ENCODE measurements at regions not wholly inside any gene's neighbourhood (a gene's known extent, or its start where the extent isn't known, plus 50 kb on each side); places are given as distances from the start of the nearest gene placed in this dataset.
"Not testable (repeated sequence)": the region's sequence is repeated elsewhere in the genome, so short reads cannot be mapped to it uniquely, and the experiment has no call there.

- TF ChIP-seq CTCF (conservative IDR thresholded peaks at IDR 0.05) (no peak), ZFX (IDR thresholded peaks at IDR 0.05) (no peak)
- H3K27ac ChIP-seq = no peak overlapping the region
Observed at GRCh38 chr3:187878772-187879518, 133.7 kb upstream of the BCL6 start.

GRCh38 chr3:187880441-187880840 lies 135.2 kb upstream of the BCL6 start:
- no peak overlapping the region for H3K27ac ChIP-seq
- TF ChIP-seq CTCF (conservative IDR thresholded peaks at IDR 0.05) = no peak
- no peak for TF ChIP-seq ZFX (IDR thresholded peaks at IDR 0.05)

DNA sequence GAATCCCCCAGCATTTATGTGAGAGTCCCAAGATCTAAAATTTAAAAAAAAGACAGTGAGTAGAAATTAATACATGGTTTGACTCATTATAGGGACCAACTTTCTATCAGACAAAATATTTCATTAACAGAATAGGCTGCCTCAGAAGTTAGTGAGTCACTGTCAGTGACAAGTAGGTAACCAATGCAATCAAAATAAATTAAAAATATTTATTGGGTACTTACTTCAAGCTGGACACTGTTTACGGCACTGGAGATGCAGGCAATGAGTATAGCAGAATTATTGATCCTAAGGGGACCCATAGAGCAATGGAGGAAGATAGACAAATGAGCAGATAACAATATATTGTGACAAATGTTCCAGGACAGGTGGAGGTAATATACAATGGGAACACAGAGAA lies 135.6 kb upstream of the BCL6 start:
- no peak for TF ChIP-seq CTCF (conservative IDR thresholded peaks at IDR 0.05)
- TF ChIP-seq ZFX (IDR thresholded peaks at IDR 0.05) = no peak
- H3K27ac ChIP-seq = no peak overlapping the region

GRCh38 chr3:187888701-187889100 lies 143.4 kb upstream of the BCL6 start:
- no peak overlapping the region for H3K27ac ChIP-seq
- TF ChIP-seq CTCF (conservative IDR thresholded peaks at IDR 0.05) (no peak), ZFX (IDR thresholded peaks at IDR 0.05) (no peak)

DNA sequence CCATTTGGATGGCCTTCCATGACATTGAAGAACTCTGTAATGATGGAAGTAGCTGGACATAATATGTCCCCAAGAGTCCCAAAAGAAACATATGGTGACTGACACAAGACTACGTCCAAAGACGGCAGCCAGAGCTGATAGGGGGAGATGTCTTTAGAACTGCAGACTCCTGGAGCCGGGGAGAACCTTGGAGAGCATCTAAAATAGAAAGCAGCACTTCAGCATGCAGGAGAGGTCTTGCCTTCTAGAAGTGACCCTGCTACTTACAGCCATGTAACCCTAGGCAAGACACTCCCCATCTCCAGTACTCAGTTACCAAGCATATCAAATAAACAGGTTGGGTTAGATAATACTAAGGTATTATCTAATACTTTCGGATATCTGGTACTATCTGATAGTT lies 143.8 kb upstream of the BCL6 start:
- TF ChIP-seq CTCF (conservative IDR thresholded peaks at IDR 0.05) (no peak), ZFX (IDR thresholded peaks at IDR 0.05) (no peak)
- no peak overlapping the region for H3K27ac ChIP-seq

GRCh38 chr3:187889601-187890404 lies 144.5 kb upstream of the BCL6 start:
- TF ChIP-seq CTCF (conservative IDR thresholded peaks at IDR 0.05) = no peak
- TF ChIP-seq ZFX (IDR thresholded peaks at IDR 0.05) = no peak
- H3K27ac ChIP-seq = no peak overlapping the region

DNA sequence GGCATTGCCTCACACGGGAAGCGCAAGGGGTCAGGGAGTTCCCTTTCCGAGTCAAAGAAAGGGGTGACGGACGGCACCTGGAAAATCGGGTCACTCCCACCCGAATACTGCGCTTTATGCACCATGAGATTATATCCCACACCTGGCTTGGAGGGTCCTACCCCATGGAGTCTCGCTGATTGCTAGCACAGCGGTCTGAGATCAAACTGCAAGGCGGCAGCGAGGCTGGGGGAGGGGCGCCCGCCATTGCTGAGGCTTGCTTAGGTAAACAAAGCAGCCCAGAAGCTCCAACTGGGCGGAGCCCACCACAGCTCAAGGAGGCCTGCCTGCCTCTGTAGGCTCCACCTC lies 145.1 kb upstream of the BCL6 start:
- not testable (repeated sequence) for H3K27ac ChIP-seq
